ENCODE measurements at regions not wholly inside any gene's neighbourhood (a gene's known extent, or its start where the extent isn't known, plus 50 kb on each side); places are given as distances from the start of the nearest gene placed in this dataset.

DNA sequence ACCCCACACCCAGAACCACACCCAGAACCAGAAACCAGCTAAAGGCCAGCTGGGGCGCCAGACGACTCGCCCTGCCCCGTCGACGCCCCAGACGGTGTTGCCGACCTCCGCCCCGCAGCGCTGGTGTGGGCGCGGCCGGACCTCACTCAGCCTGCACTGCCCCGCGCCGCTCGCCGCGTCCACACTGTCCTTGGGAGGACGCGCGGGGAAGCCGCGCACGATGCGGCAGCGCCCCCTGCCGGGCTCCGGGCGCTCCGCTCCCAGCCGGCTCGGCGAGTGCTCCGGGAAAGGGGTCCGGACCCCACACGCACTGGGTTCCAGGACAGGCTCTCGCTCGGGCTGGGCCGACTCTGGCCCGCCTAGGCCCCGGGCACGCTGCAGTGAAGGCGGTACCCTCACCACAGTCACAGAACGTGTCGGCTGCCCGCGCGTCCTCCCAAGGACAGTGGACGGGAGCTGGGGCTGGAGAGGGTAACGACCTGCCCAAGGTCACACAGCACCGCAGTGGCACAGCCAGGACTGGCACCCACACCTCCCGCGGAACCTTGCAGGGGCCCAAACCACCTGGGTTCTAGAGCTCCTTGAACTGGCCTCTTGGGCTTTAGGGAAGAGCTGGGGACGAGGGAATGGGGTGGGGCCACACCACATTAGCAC is 90.2 kb downstream of the DMRTA2 start:
- Histone ChIP-seq H2AFZ (ENCODE audit: low read depth, low read length) (peak overlapping the region; percentile 95), H3K36me3 (ENCODE audit: control insufficient read depth, insufficient read depth, low read length) (no peaks in the 10 kb centered on the region), H3K27ac (ENCODE audit: extremely low read depth, low read depth, low read length) (peak overlapping the region; percentile 78), H3K9ac (ENCODE audit: insufficient read depth in 1 of 2, low read depth in 2 of 2, low read length in 2 of 2) (peak overlapping the region; percentile 76 to 93), H3K4me1 (replicated peaks in 1 of 2; ENCODE audit: control insufficient read depth in 2 of 2, insufficient read depth in 2 of 2, low read length in 2 of 2) (peaks cover 0 to 12% of the 10 kb centered on the region in 2 experiments; a peak in 3 of 5 replicates), H3K9me3 (replicated peaks; ENCODE audit: control insufficient read depth, insufficient read depth, low read depth, low read length) (no peaks in the 10 kb centered on the region), H3K27me3 (ENCODE audit: control insufficient read depth in 2 of 2, insufficient read depth in 2 of 2, low read length in 2 of 2) (peaks cover 4 to 16% of the 10 kb centered on the region in 2 experiments; a peak in 2 of 5 replicates), H3K4me3 (peak overlapping the region; percentile 46), H3K79me2 (ENCODE audit: control insufficient read depth, insufficient read depth, low read length) (no peaks in the 10 kb centered on the region), H3K9me1 (ENCODE audit: control insufficient read depth, insufficient read depth, low read length) (no peaks in the 10 kb centered on the region), H3K4me2 (ENCODE audit: insufficient read depth, low read length) (peak overlapping the region; percentile 90), H4K20me1 (replicated peaks; ENCODE audit: control insufficient read depth, insufficient read depth, low read length) (no peaks in the 10 kb centered on the region)
- no TSS peak for BruUV-seq (replicated peaks)
- DNase-seq (ENCODE audit: extremely low read depth in 1 of 4, low spot score in 3 of 4) (peak; percentile 88 to 89 (median 88)), FAIRE-seq (peak; percentile 51), ATAC-seq (peak; percentile 98)
- intact Hi-C loops (cut with micrococcal nuclease) (loop anchor here (5.0 to 10.0 kb wide), 2 partner anchors 238 to 1761 kb away; no protein-coding TSS in a partner anchor), in situ Hi-C loops (cut with MboI) (no loop called here)
- under 1% methylated on average over 56 of the region's 56 CpGs for WGBS (ENCODE audit: insufficient coverage, low coverage, missing lambda C conversion rate)
- POLR2A ChIA-PET, result interaction anchor here (0.6 kb wide), 1 partner anchor 229 kb away, joined by 3 read pairs; no protein-coding TSS in a partner anchor
- CTCF ChIA-PET (ENCODE audit: low intra/inter-chr PET ratio), result interaction anchor here (1.0 to 1.2 kb wide), 3 partner anchors 1654 to 1761 kb away, joined by 3 to 6 read pairs (median 5); no protein-coding TSS in a partner anchor
- TF ChIP-seq BHLHE40 (IDR thresholded peaks at IDR 0.05; ENCODE audit: low read length) (peak; percentile 14; the same call in 1 of the 2 replicates), CCNT2 (IDR thresholded peaks at IDR 0.05; ENCODE audit: borderline replicate concordance, extremely low read depth, insufficient read length, low read depth, low read length) (peak; percentile 54), KDM5B (IDR thresholded peaks at IDR 0.05; ENCODE audit: insufficient replicate concordance, low read depth, low read length) (peak; percentile 36), MTA3 (IDR thresholded peaks at IDR 0.05; ENCODE audit: borderline replicate concordance) (peak; percentile 83), ZNF699 (CRISPR knock-in tag; IDR thresholded peaks at IDR 0.05; ENCODE audit: insufficient replicate concordance) (no peak), FOXP1 (CRISPR knock-in tag; IDR thresholded peaks at IDR 0.05) (peak; percentile 56; the same call in 1 of the 2 replicates), ARID2 (IDR thresholded peaks at IDR 0.05) (peak; percentile 50; the same call in 1 of the 2 replicates), NFRKB (IDR thresholded peaks at IDR 0.05; ENCODE audit: low read depth) (0 out of 2 replicates have a peak, but pooled peaks have one; percentile 31), ZNF24 (IDR thresholded peaks at IDR 0.05) (peak; percentile 62; the same call in 1 of the 2 replicates), PHF8 (IDR thresholded peaks at IDR 0.05; ENCODE audit: borderline replicate concordance, low read length) (peak; percentile 45; the same call in 1 of the 2 replicates), FIP1L1 (IDR thresholded peaks at IDR 0.05; ENCODE audit: low read depth, low read length, poor library complexity, severe bottlenecking) (peak; percentile 70), GABPA (tag; conservative IDR thresholded peaks at IDR 0.05; ENCODE audit: low read depth) (peak; percentile 44), NFIX (CRISPR knock-in tag; IDR thresholded peaks at IDR 0.05; ENCODE audit: low read depth) (no peak), PREB (CRISPR knock-in tag; IDR thresholded peaks at IDR 0.05) (peak; percentile 82; the same call in 1 of the 2 replicates), GATAD2B (IDR thresholded peaks at IDR 0.05; ENCODE audit: borderline replicate concordance) (no peak)
- TF ChIP-seq, protein P1, sequence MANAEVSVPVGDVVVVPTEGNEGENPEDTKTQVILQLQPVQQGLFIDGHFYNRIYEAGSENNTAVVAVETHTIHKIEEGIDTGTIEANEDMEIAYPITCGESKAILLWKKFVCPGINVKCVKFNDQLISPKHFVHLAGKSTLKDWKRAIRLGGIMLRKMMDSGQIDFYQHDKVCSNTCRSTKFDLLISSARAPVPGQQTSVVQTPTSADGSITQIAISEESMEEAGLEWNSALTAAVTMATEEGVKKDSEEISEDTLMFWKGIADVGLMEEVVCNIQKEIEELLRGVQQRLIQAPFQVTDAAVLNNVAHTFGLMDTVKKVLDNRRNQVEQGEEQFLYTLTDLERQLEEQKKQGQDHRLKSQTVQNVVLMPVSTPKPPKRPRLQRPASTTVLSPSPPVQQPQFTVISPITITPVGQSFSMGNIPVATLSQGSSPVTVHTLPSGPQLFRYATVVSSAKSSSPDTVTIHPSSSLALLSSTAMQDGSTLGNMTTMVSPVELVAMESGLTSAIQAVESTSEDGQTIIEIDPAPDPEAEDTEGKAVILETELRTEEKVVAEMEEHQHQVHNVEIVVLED (CRISPR knock-in tag; IDR thresholded peaks at IDR 0.05), result no peak
- TF ChIP-seq, protein P2, sequence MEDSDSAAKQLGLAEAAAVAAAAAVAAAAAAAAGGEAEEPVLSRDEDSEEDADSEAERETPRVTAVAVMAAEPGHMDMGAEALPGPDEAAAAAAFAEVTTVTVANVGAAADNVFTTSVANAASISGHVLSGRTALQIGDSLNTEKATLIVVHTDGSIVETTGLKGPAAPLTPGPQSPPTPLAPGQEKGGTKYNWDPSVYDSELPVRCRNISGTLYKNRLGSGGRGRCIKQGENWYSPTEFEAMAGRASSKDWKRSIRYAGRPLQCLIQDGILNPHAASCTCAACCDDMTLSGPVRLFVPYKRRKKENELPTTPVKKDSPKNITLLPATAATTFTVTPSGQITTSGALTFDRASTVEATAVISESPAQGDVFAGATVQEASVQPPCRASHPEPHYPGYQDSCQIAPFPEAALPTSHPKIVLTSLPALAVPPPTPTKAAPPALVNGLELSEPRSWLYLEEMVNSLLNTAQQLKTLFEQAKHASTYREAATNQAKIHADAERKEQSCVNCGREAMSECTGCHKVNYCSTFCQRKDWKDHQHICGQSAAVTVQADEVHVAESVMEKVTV (CRISPR knock-in tag; IDR thresholded peaks at IDR 0.05), result peak; percentile 82
